ENCODE measurements at regions not wholly inside any gene's neighbourhood (a gene's known extent, or its start where the extent isn't known, plus 50 kb on each side); places are given as distances from the start of the nearest gene placed in this dataset.

DNA sequence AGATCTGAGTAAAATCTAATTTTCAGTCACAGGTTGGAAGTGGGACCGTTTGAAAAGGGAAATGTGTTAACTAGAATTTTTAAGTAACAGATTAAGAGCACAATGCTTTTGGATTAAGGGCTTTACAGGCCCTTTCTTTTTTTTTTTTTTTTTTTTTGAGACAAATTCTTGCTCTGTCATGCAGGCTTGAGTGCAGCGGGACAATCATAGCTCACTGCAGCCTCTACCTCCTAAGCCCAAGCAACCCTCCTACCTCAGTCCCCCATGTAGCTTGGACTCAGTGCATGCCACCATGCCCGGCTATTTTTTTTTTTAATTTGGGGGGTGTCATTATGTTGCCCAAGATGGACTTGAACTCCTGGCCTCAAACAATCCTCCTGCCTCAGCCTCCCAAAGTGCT is 363.7 kb downstream of the LIG4 start:
- no peak overlapping the region for H3K9ac ChIP-seq
- H3K27me3 ChIP-seq: no peaks in the 10 kb centered on the region
- no peaks in the 10 kb centered on the region for H3K36me3 ChIP-seq
- H3K9me3 ChIP-seq: no peaks in the 10 kb centered on the region
- H3K4me3 ChIP-seq: no peak overlapping the region
- H3K4me1 ChIP-seq: peaks cover 13% of the 10 kb centered on the region
- H4K20me1 ChIP-seq: no peaks in the 10 kb centered on the region
- H3K27ac ChIP-seq: no peak overlapping the region
- TF ChIP-seq Cebpa-rat (IDR thresholded peaks at IDR 0.05): no peak
- H3K4me2 ChIP-seq: no peak overlapping the region

DNA sequence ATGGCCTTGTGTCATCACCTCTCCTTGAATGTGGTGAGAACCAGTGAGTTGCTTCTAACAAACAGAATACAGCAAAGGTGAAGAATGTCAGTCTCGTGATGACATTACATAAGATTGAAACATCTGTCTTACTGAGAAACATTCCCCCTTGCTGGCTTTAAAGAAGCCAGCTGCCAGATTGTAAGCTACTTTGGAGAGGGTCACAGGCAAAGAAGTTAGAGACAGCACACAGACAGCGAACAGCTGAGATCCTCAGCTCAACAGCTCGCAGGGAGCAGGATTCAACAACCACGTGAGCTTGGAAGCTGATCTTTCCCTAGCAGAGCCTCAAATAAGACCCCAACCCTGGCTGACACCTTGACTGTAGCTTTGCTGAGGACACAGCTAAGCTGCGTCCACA is 367.9 kb downstream of the LIG4 start:
- no peaks in the 10 kb centered on the region for H3K9me3 ChIP-seq
- H3K4me2 ChIP-seq: no peak overlapping the region
- no peak overlapping the region for H3K9ac ChIP-seq
- no peak overlapping the region for H3K27ac ChIP-seq
- H4K20me1 ChIP-seq: no peaks in the 10 kb centered on the region
- TF ChIP-seq Cebpa-rat (IDR thresholded peaks at IDR 0.05): no peak
- no peaks in the 10 kb centered on the region for H3K36me3 ChIP-seq
- H3K4me3 ChIP-seq: no peak overlapping the region
- H3K27me3 ChIP-seq: no peaks in the 10 kb centered on the region
- peaks cover 2% of the 10 kb centered on the region for H3K4me1 ChIP-seq

- Histone ChIP-seq H4K20me1 (no peaks in the 10 kb centered on the region), H3K27me3 (no peaks in the 10 kb centered on the region), H3K4me2 (no peak overlapping the region), H3K36me3 (no peaks in the 10 kb centered on the region), H3K9me3 (no peaks in the 10 kb centered on the region), H3K9ac (no peak overlapping the region), H3K4me3 (no peak overlapping the region), H3K27ac (no peak overlapping the region), H3K4me1 (no peaks in the 10 kb centered on the region)
- TF ChIP-seq Cebpa-rat (IDR thresholded peaks at IDR 0.05): no peak
These were observed 368.7 kb downstream of the LIG4 start for GRCh38 chr13:107846642-107847041.

DNA sequence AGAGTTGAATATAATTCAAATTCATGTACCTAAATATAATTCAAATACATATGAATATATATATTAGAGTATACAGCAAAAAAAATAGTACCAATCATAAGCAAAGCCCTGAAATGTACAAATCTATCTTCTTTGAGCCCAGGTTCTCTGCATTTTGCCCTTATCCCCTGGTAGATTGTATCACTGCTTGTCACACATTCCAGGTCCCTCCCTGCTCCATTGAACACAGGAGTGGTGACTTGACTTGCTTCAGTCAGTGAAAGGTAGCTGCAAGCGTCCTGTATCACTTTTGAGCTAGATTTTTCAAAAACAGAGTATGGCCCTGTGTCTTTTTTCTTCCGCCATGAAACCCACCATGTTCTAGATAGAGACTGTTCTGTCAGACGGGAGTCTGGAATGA is 369.4 kb downstream of the LIG4 start:
- no peak for TF ChIP-seq Cebpa-rat (IDR thresholded peaks at IDR 0.05)
- Histone ChIP-seq H3K9me3 (no peaks in the 10 kb centered on the region), H3K36me3 (no peaks in the 10 kb centered on the region), H3K4me2 (no peak overlapping the region), H4K20me1 (no peaks in the 10 kb centered on the region), H3K4me3 (no peak overlapping the region), H3K27ac (no peak overlapping the region), H3K27me3 (no peaks in the 10 kb centered on the region), H3K4me1 (no peaks in the 10 kb centered on the region), H3K9ac (no peak overlapping the region)

- Histone ChIP-seq H3K27ac (no peak overlapping the region), H3K4me2 (no peak overlapping the region), H3K36me3 (no peaks in the 10 kb centered on the region), H3K4me1 (0 out of 2 replicates have a peak, but pooled peaks cover under 1% of the 10 kb centered on the region), H3K4me3 (no peak overlapping the region), H3K27me3 (no peaks in the 10 kb centered on the region), H4K20me1 (no peaks in the 10 kb centered on the region), H3K9ac (no peak overlapping the region), H3K9me3 (no peaks in the 10 kb centered on the region)
- no peak for TF ChIP-seq Cebpa-rat (IDR thresholded peaks at IDR 0.05)
These were observed 371.7 kb downstream of the LIG4 start for GRCh38 chr13:107843681-107844080.

GRCh38 chr13:107843281-107843680 is 372.1 kb downstream of the LIG4 start:
- TF ChIP-seq Cebpa-rat (IDR thresholded peaks at IDR 0.05): no peak
- Histone ChIP-seq H3K9me3 (no peaks in the 10 kb centered on the region), H4K20me1 (no peaks in the 10 kb centered on the region), H3K9ac (no peak overlapping the region), H3K27ac (no peak overlapping the region), H3K4me2 (no peak overlapping the region), H3K4me1 (peaks cover 5% of the 10 kb centered on the region), H3K27me3 (no peaks in the 10 kb centered on the region), H3K4me3 (no peak overlapping the region), H3K36me3 (no peaks in the 10 kb centered on the region)

- Histone ChIP-seq H3K4me2 (no peak overlapping the region), H3K4me3 (no peak overlapping the region), H3K27ac (no peak overlapping the region), H4K20me1 (no peaks in the 10 kb centered on the region), H3K9ac (no peak overlapping the region), H3K4me1 (peaks cover 11% of the 10 kb centered on the region), H3K36me3 (no peaks in the 10 kb centered on the region), H3K9me3 (no peaks in the 10 kb centered on the region), H3K27me3 (no peaks in the 10 kb centered on the region)
- TF ChIP-seq Cebpa-rat (IDR thresholded peaks at IDR 0.05): no peak
These were observed 372.7 kb downstream of the LIG4 start for GRCh38 chr13:107842562-107843180.

GRCh38 chr13:107838588-107839161 is 376.7 kb downstream of the LIG4 start:
- H3K36me3 ChIP-seq: no peaks in the 10 kb centered on the region
- H3K9me3 ChIP-seq: no peaks in the 10 kb centered on the region
- H3K27me3 ChIP-seq: no peaks in the 10 kb centered on the region
- H3K27ac ChIP-seq: no peak overlapping the region
- TF ChIP-seq Cebpa-rat (IDR thresholded peaks at IDR 0.05): no peak
- H3K4me2 ChIP-seq: peak overlapping the region; percentile 36
- H3K4me3 ChIP-seq: no peak overlapping the region
- peaks cover 30% of the 10 kb centered on the region for H3K4me1 ChIP-seq
- no peak overlapping the region for H3K9ac ChIP-seq
- H4K20me1 ChIP-seq: no peaks in the 10 kb centered on the region

- peaks cover 30% of the 10 kb centered on the region for H3K4me1 ChIP-seq
- TF ChIP-seq Cebpa-rat (IDR thresholded peaks at IDR 0.05): no peak
- H4K20me1 ChIP-seq: no peaks in the 10 kb centered on the region
- H3K4me2 ChIP-seq: 0 out of 2 replicates have a peak overlapping the region, but pooled peaks have one; percentile 36
- no peaks in the 10 kb centered on the region for H3K36me3 ChIP-seq
- no peaks in the 10 kb centered on the region for H3K27me3 ChIP-seq
- no peak overlapping the region for H3K9ac ChIP-seq
- H3K4me3 ChIP-seq: no peak overlapping the region
- no peak overlapping the region for H3K27ac ChIP-seq
- no peaks in the 10 kb centered on the region for H3K9me3 ChIP-seq
These were observed 378.7 kb downstream of the LIG4 start for GRCh38 chr13:107836685-107837084.

DNA sequence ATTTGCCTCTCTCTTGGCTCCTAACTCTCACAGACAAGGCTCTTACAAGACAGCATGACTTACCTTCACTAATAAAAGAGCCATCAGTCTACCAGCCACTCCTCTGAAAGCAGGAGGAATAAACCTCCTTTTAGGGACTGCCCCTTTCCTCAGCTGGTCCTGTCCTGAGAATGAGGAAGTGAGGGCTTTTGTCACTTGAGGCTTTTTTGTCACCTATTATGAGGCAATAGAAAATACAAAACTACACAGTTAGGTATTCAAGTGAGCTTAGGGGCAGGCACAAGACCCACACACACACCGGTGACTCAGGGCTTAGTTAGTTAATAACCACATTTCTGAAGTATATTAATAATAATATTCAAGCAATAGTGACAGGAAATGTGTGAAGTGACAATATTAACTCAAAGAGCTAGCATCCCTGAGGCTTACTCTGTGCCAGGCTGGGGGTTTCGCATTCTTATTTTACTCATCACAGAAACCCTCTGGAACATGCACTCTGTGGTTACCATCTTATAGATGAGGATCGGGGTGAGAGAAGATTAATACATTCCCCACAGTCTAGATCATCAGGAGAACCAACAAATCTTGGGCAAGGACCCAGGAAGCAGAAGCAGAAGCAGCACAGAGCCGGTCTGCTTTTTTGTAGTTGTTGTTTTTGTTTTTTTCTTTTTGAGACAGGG is 379.9 kb downstream of the LIG4 start:
- no peaks in the 10 kb centered on the region for H3K27me3 ChIP-seq
- no peaks in the 10 kb centered on the region for H4K20me1 ChIP-seq
- 0 out of 2 replicates have a peak overlapping the region, but pooled peaks have one; percentile 14 for H3K4me2 ChIP-seq
- H3K36me3 ChIP-seq: no peaks in the 10 kb centered on the region
- H3K4me3 ChIP-seq: no peak overlapping the region
- H3K4me1 ChIP-seq: peaks cover 30% of the 10 kb centered on the region
- no peak for TF ChIP-seq Cebpa-rat (IDR thresholded peaks at IDR 0.05)
- H3K9ac ChIP-seq: no peak overlapping the region
- H3K27ac ChIP-seq: no peak overlapping the region
- H3K9me3 ChIP-seq: no peaks in the 10 kb centered on the region
